HepG2 (cell line): ENCODE measurements at regions not wholly inside any gene's neighbourhood (a gene's known extent, or its start where the extent isn't known, plus 50 kb on each side); places are given as distances from the start of the nearest gene placed in this dataset.

Experiments
- ATAC-seq: fragments of 200-7000 bp; cut with Tn5 transposase; 3 replicates; pipeline ENCODE4 v1.9.1; 2020; ENCODE audit warnings: mild to moderate bottlenecking, moderate library complexity
- BruUV-seq: library from RNA; stranded (reverse); fragments of 400-500 nt; replicated peaks from 2 replicates; lab custom pipeline; 2021; lab: Mats Ljungman, UMichigan
- CTCF ChIA-PET: fragments of 300-600 bp; formaldehyde crosslinking; extraction: SDS; loops from one replicate; lab custom pipeline; 2021; ENCODE audit warnings: low total read pairs, inconsistent platforms, low intra/inter-chr PET ratio; lab: Yijun Ruan, JAX
- POLR2A ChIA-PET: fragments of 350-600 bp; sonication (Branson Sonifier 250); formaldehyde crosslinking; loops from one replicate; lab custom pipeline; 2020; ENCODE audit warnings: antibody characterized with exemption, inconsistent platforms; lab: Yijun Ruan, JAX
- DNase-seq: peaks from one replicate; pipeline ENCODE4 v3.0.0-alpha.2; 2015; ENCODE audit warnings: low spot score
- FAIRE-seq: peaks from 3 replicates; lab custom pipeline; 2011; peaks lifted over from hg19 to GRCh38; lab: Jason Lieb, UNC
- H2AFZ ChIP-seq: one replicate; pipeline ENCODE4 v1.6.1; 2011; ENCODE audit warnings: low read length, inconsistent platforms
- H3K27ac ChIP-seq: fragments of 300-600 bp; 3 replicates; pipeline ENCODE4 v1.8.0; 2011; ENCODE audit warnings: mixed run types, mild to moderate bottlenecking, mixed read lengths, low read length, inconsistent platforms; ENCODE audit not compliant: insufficient read depth; ENCODE audit errors: extremely low read length
- H3K27me3 ChIP-seq, 2 experiments: fragments of 200-600 bp in 1 of 2; 2 replicates in 1 of 2; 3 replicates in 1 of 2; pipeline versions ENCODE4 v1.6.0 to v1.8.0; 2011; ENCODE audit warnings: low read length in 2 of 2, mild to moderate bottlenecking in 2 of 2, moderate library complexity in 2 of 2, inconsistent platforms in 1 of 2; ENCODE audit not compliant: insufficient read depth in 2 of 2, control insufficient read depth in 1 of 2
- H3K36me3 ChIP-seq, 2 experiments: fragments of 200-600 bp in 1 of 2; replicated peaks in 1 of 2; 2 replicates in 1 of 2; 3 replicates in 1 of 2; pipeline versions ENCODE4 v1.5.1 to v1.8.0; 2011; ENCODE audit warnings: low read length in 2 of 2, inconsistent platforms in 1 of 2; ENCODE audit not compliant: insufficient read depth in 2 of 2, control insufficient read depth in 1 of 2
- H3K4me1 ChIP-seq: 2 replicates; pipeline ENCODE4 v1.5.1; 2012; ENCODE audit warnings: low read length, inconsistent platforms; ENCODE audit not compliant: insufficient read depth
- H3K4me2 ChIP-seq: 2 replicates; pipeline ENCODE4 v1.6.0; 2011; ENCODE audit warnings: low read depth, low read length, inconsistent platforms
- H3K4me3 ChIP-seq, 3 experiments: fragments of 200-600 bp in 1 of 3; sonication (generic), shearing (Covaris generic) in 1 of 3; replicated peaks in 1 of 3; 2 replicates each; pipeline ENCODE4 v1.5.1; 2011 to 2016; ENCODE audit warnings: low read length in 3 of 3, inconsistent platforms in 2 of 3, low read depth in 2 of 3, mild to moderate bottlenecking in 2 of 3, control low read depth in 1 of 3, mixed read lengths in 1 of 3; ENCODE audit not compliant: insufficient read depth in 1 of 3
- H3K79me2 ChIP-seq: one replicate; pipeline ENCODE4 v1.6.1; 2011; ENCODE audit warnings: low read length, inconsistent platforms; ENCODE audit not compliant: insufficient read depth
- H3K9ac ChIP-seq: 2 replicates; pipeline ENCODE4 v1.6.0; 2011; ENCODE audit warnings: mild to moderate bottlenecking, low read depth, low read length, inconsistent platforms; ENCODE audit not compliant: insufficient read depth
- H3K9me3 ChIP-seq: 2 replicates; pipeline ENCODE4 v1.5.1; 2012; ENCODE audit warnings: mild to moderate bottlenecking, low read length
- H4K20me1 ChIP-seq: 2 replicates; pipeline ENCODE4 v1.6.0; 2011; ENCODE audit warnings: inconsistent platforms, mild to moderate bottlenecking, low read length, moderate library complexity; ENCODE audit not compliant: insufficient read depth
- AKAP8 ChIP-seq: sonication (generic); formaldehyde crosslinking; IDR thresholded peaks from 2 replicates; pipeline ENCODE4 v1.5.1; 2020; ENCODE audit warnings: mild to moderate bottlenecking, missing genetic modification reagents
- ARID2 ChIP-seq: sonication (generic); formaldehyde crosslinking; IDR thresholded peaks from 2 replicates; pipeline ENCODE4 v1.8.1; 2022; ENCODE audit warnings: mild to moderate bottlenecking, missing genetic modification reagents, borderline replicate concordance
- BRCA1 ChIP-seq: sonication (generic); formaldehyde crosslinking; IDR thresholded peaks from 2 replicates; pipeline ENCODE4 v1.4.0; 2020; ENCODE audit warnings: missing genetic modification reagents
- EHMT2 ChIP-seq: fragments of 200-600 bp; sonication (generic); IDR thresholded peaks from 2 replicates; pipeline ENCODE4 v1.7.0; 2017; ENCODE audit warnings: antibody characterized with exemption, low read depth, low read length, borderline replicate concordance
- HOXA5 ChIP-seq: sonication (generic); formaldehyde crosslinking; IDR thresholded peaks from 2 replicates; pipeline ENCODE4 v1.4.0; 2020; ENCODE audit warnings: missing genetic modification reagents
- MAFG ChIP-seq: sonication (generic); formaldehyde crosslinking; IDR thresholded peaks from 2 replicates; pipeline ENCODE4 v1.5.1; 2020; ENCODE audit warnings: mild to moderate bottlenecking, missing genetic modification reagents
- MEIS1 ChIP-seq: sonication (generic); formaldehyde crosslinking; IDR thresholded peaks from 2 replicates; pipeline ENCODE4 v1.9.0; 2021; ENCODE audit warnings: mild to moderate bottlenecking, missing genetic modification reagents, moderate library complexity, borderline replicate concordance
- MXD4 ChIP-seq: IDR thresholded peaks from 2 replicates; pipeline ENCODE4 v1.6.1; 2016; ENCODE audit warnings: mild to moderate bottlenecking, missing biosample characterization, missing genetic modification reagents
- PHF5A ChIP-seq: IDR thresholded peaks from one replicate; pipeline ENCODE4 v1.6.1; 2018; ENCODE audit warnings: low read depth, missing genetic modification reagents; ENCODE audit not compliant: unreplicated experiment
- SMC3 ChIP-seq: IDR thresholded peaks from 2 replicates; pipeline ENCODE4 v1.6.1; 2011; ENCODE audit warnings: low read length, improper control_type of control experiment
- ZNF207 ChIP-seq: fragments of 450-650 bp; IDR thresholded peaks from 2 replicates; pipeline ENCODE4 v1.6.1; 2016; ENCODE audit warnings: antibody characterized with exemption, borderline replicate concordance
- ZNF460 ChIP-seq: sonication (generic); formaldehyde crosslinking; IDR thresholded peaks from 2 replicates; pipeline ENCODE4 v1.5.1; 2020; ENCODE audit warnings: missing genetic modification reagents, mild to moderate bottlenecking, borderline replicate concordance
- WGBS: methylation state at CpG from one replicate; pipeline ENCODE4 v1.1.6; 2017; ENCODE audit warnings: low lambda C conversion rate; 5-methylcytosine and 5-hydroxymethylcytosine counted together
- in situ Hi-C: cut with HindIII; loops from 2 replicates; pipeline ENCODE4 v1.10.0; 2017; ENCODE audit warnings: low pct_unique_long_range_greater_than_20kb; ENCODE audit not compliant: extremely low pct_ligation_motif_present
- intact Hi-C: fragments of 100-400 bp; cut with micrococcal nuclease; formaldehyde crosslinking; loops from one replicate; pipeline ENCODE4 v1.10.0; 2022; ENCODE audit not compliant: unreplicated experiment
- TF ChIP-seq, protein P1 (sequence below): sonication (generic); formaldehyde crosslinking; IDR thresholded peaks from 2 replicates; pipeline ENCODE4 v1.5.0; 2020; ENCODE audit warnings: missing genetic modification reagents, mild to moderate bottlenecking, borderline replicate concordance
- TF ChIP-seq, protein P2 (sequence below): sonication (generic); formaldehyde crosslinking; IDR thresholded peaks from 2 replicates; pipeline ENCODE4 v1.4.0; 2020; ENCODE audit warnings: mild to moderate bottlenecking, missing genetic modification reagents

DNA sequence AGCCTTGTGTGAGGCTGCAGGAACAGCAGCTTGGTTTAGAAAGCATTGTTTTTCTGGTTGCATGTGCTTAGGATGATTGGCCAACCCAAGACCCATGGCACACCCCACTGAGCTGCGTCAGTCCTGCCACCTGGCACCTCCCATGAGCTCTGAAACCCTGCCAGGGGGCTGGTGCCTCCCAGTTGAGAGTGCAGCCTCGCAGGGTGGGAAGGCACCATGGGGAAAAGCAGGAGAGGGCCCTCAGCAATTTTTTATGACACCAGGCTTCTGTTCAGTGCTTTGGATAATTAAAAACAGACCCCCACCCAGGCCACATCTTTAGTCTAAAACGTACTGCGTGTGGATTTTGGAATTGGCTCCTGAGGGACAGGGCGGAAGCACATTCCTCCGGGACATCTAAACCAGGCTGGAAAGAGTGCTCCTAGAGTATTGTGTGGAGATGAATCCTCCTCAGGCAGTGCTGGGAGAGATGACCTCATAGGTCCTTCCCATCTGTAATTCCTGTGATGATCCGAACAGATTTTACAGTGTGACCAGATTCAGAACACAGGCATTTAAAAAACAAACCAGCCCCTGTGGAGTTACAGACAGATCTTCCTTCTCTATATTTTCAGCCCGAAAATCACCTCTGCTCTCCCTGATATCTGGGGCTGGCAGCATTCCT lies 438.3 kb downstream of the ZNF521 start:
- ATAC-seq (no peak), FAIRE-seq (no peak), DNase-seq (no peak)
- no peaks in the 10 kb centered on the region for H4K20me1 ChIP-seq
- no peak overlapping the region for H2AFZ ChIP-seq
- TF ChIP-seq ZNF207 (no peak), EHMT2 (no peak), PHF5A (no peak), BRCA1 (CRISPR knock-in tag) (no peak), HOXA5 (CRISPR knock-in tag) (no peak), MAFG (CRISPR knock-in tag) (no peak), ARID2 (CRISPR knock-in tag) (no peak), MXD4 (CRISPR knock-in tag) (no peak), AKAP8 (CRISPR knock-in tag) (no peak), SMC3 (no peak), MEIS1 (CRISPR knock-in tag) (no peak), ZNF460 (no peak)
- TF ChIP-seq, protein P1, sequence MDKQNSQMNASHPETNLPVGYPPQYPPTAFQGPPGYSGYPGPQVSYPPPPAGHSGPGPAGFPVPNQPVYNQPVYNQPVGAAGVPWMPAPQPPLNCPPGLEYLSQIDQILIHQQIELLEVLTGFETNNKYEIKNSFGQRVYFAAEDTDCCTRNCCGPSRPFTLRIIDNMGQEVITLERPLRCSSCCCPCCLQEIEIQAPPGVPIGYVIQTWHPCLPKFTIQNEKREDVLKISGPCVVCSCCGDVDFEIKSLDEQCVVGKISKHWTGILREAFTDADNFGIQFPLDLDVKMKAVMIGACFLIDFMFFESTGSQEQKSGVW (CRISPR knock-in tag), result no peak
- TF ChIP-seq, protein P2, sequence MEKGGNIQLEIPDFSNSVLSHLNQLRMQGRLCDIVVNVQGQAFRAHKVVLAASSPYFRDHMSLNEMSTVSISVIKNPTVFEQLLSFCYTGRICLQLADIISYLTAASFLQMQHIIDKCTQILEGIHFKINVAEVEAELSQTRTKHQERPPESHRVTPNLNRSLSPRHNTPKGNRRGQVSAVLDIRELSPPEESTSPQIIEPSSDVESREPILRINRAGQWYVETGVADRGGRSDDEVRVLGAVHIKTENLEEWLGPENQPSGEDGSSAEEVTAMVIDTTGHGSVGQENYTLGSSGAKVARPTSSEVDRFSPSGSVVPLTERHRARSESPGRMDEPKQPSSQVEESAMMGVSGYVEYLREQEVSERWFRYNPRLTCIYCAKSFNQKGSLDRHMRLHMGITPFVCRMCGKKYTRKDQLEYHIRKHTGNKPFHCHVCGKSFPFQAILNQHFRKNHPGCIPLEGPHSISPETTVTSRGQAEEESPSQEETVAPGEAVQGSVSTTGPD, result no peak
- in situ Hi-C loops (no loop called here), intact Hi-C loops (no loop called here)
- H3K4me3 ChIP-seq, result no peak overlapping the region
- H3K4me1 ChIP-seq, result no peaks in the 10 kb centered on the region
- BruUV-seq, result no TSS peak
- WGBS, result 54% methylated on average over 6 of the region's 8 CpGs
- no peaks in the 10 kb centered on the region; a peak in 2 of 5 replicates for H3K27me3 ChIP-seq
- no peak overlapping the region for H3K27ac ChIP-seq
- no peak overlapping the region for H3K4me2 ChIP-seq
- H3K36me3 ChIP-seq, result no peaks in the 10 kb centered on the region
- no peaks in the 10 kb centered on the region for H3K79me2 ChIP-seq
- no peak overlapping the region for H3K9ac ChIP-seq
- ChIA-PET POLR2A (no interaction called here), CTCF (no interaction called here)
- H3K9me3 ChIP-seq, result no peaks in the 10 kb centered on the region
